K562 (cell line): ENCODE measurements at regions not wholly inside any gene's neighbourhood (a gene's known extent, or its start where the extent isn't known, plus 50 kb on each side); places are given as distances from the start of the nearest gene placed in this dataset.
A peak's percentile ranks its signal among the peaks of the same experiment; 100 is the strongest.

Experiments used
- CEBPG ChIP-seq, 3 experiments: fragments of 200-800 bp in 1 of 3; sonication (Bioruptor generic) in 1 of 3; sonication (generic) in 1 of 3; formaldehyde crosslinking in 1 of 3; IDR thresholded peaks in 2 of 3; conservative IDR thresholded peaks in 1 of 3; 2 replicates each; pipeline versions ENCODE4 v1.6.1 to v1.8.0; 2016 to 2022; ENCODE audit warnings: missing compliant biosample characterization in 2 of 3, missing genetic modification characterization in 2 of 3, mild to moderate bottlenecking in 1 of 3, missing genetic modification reagents in 1 of 3
- FOXP4 ChIP-seq: sonication (generic); formaldehyde crosslinking; IDR thresholded peaks from 2 replicates; pipeline ENCODE4 v1.8.0; 2022; ENCODE audit warnings: mild to moderate bottlenecking, missing genetic modification reagents, borderline replicate concordance
- HNRNPL ChIP-seq: fragments of 200-400 bp; formaldehyde crosslinking; IDR thresholded peaks from 2 replicates; pipeline ENCODE4 v1.6.1; 2017; ENCODE audit warnings: low read depth, mild to moderate bottlenecking, low read length
- MAFF ChIP-seq: IDR thresholded peaks from 2 replicates; pipeline ENCODE4 v1.6.1; 2012; ENCODE audit warnings: low read length, improper control_type of control experiment
- MCM3 ChIP-seq: fragments of 450-650 bp; IDR thresholded peaks from 2 replicates; pipeline ENCODE4 v1.6.1; 2016
- MITF ChIP-seq: IDR thresholded peaks from 2 replicates; pipeline ENCODE4 v1.6.1; 2014; ENCODE audit warnings: antibody characterized with exemption
- MLX ChIP-seq, 2 experiments: fragments of 450-650 bp in 1 of 2; sonication (generic) in 1 of 2; formaldehyde crosslinking; conservative IDR thresholded peaks; 2 replicates each; pipeline versions ENCODE4 v1.4.0 to v1.8.1; 2020 to 2022; ENCODE audit warnings: mild to moderate bottlenecking in 1 of 2, missing genetic modification reagents in 1 of 2
- NEUROD1 ChIP-seq: fragments of 150-350 bp; IDR thresholded peaks from 2 replicates; pipeline ENCODE4 v1.6.1; 2014; ENCODE audit warnings: borderline replicate concordance, low read length, low read depth; ENCODE audit not compliant: partially characterized antibody
- PATZ1 ChIP-seq: fragments of 250-450 bp; sonication (Bioruptor Pico); IDR thresholded peaks from 2 replicates; pipeline ENCODE4 v1.5.0; 2020; ENCODE audit warnings: mild to moderate bottlenecking, borderline replicate concordance
- PHTF2 ChIP-seq: fragments of 250-450 bp; sonication (Bioruptor Pico); IDR thresholded peaks from 2 replicates; pipeline ENCODE4 v1.5.0; 2021; ENCODE audit warnings: mild to moderate bottlenecking
- RAD21 ChIP-seq, 2 experiments: fragments of 250-450 bp in 1 of 2; fragments of 450-650 bp in 1 of 2; sonication (Bioruptor Pico) in 1 of 2; formaldehyde crosslinking in 1 of 2; IDR thresholded peaks in 1 of 2; conservative IDR thresholded peaks in 1 of 2; 2 replicates each; pipeline versions ENCODE4 v1.4.0 to v1.8.0; 2020 to 2022; ENCODE audit warnings: mild to moderate bottlenecking in 2 of 2, moderate library complexity in 1 of 2
- RFX1 ChIP-seq: fragments of 450-650 bp; IDR thresholded peaks from 2 replicates; pipeline ENCODE4 v1.6.1; 2016; ENCODE audit warnings: mild to moderate bottlenecking, moderate library complexity
- SMAD1 ChIP-seq: fragments of 150-350 bp; IDR thresholded peaks from 2 replicates; pipeline ENCODE4 v1.6.1; 2014; ENCODE audit warnings: low read length, low read depth; ENCODE audit not compliant: partially characterized antibody
- SREBF1 ChIP-seq: fragments of 150-350 bp; IDR thresholded peaks from 2 replicates; pipeline ENCODE4 v1.6.1; 2014; ENCODE audit warnings: antibody characterized with exemption, low read depth, low read length, borderline replicate concordance
- ZNF146 ChIP-seq: IDR thresholded peaks from one replicate; pipeline ENCODE4 v1.6.1; 2018; ENCODE audit warnings: missing compliant biosample characterization; ENCODE audit not compliant: unreplicated experiment
- ZNF395 ChIP-seq: fragments of 200-800 bp; sonication (Bioruptor generic); IDR thresholded peaks from 2 replicates; pipeline ENCODE4 v1.6.1; 2017; ENCODE audit warnings: missing genetic modification characterization, missing compliant biosample characterization
- ZNF507 ChIP-seq: conservative IDR thresholded peaks from 2 replicates; pipeline ENCODE4 v1.6.1; 2017; ENCODE audit warnings: missing genetic modification characterization, missing compliant biosample characterization
- ZNF764 ChIP-seq: fragments of 250-450 bp; sonication (Bioruptor Pico); IDR thresholded peaks from 2 replicates; pipeline ENCODE4 v1.4.0; 2020; ENCODE audit warnings: low read depth, mild to moderate bottlenecking, moderate library complexity
- TF ChIP-seq, protein P1 (sequence below): sonication (generic); formaldehyde crosslinking; IDR thresholded peaks from 2 replicates; pipeline ENCODE4 v1.8.0; 2022; ENCODE audit warnings: missing genetic modification reagents, mild to moderate bottlenecking, borderline replicate concordance

DNA sequence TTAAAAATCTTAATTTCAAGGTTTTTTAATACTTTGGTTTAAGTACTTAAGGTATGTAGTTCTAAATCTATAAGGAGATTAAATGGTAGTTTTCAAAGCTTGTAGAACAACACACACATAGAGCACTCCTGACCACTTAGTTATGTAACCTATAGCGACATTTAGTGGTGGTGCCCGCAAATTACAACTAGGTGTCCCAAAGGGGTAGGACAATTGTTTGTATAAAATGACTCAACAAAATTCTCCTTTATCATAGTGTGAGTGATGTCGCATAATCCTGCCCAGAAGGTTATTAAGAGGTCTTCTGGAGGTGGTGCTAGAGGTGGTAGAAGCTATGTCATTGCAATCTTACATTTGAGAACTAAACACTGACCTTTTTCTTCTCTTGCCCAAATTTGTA, 373.0 kb upstream of the RASGEF1B start (continued):
- no peak for TF ChIP-seq ZNF507 (tag)
- no peak for TF ChIP-seq FOXP4 (CRISPR knock-in tag)
- no peak for TF ChIP-seq ZNF764 (CRISPR knock-in tag)
- no peak for TF ChIP-seq ZNF146 (CRISPR knock-in tag)
- TF ChIP-seq MLX (CRISPR knock-in tag; conservative IDR thresholded peaks at IDR 0.05): no peak
- TF ChIP-seq SMAD1: no peak
- no peak for TF ChIP-seq HNRNPL
- no peak for TF ChIP-seq PATZ1 (CRISPR knock-in tag)
- TF ChIP-seq CEBPG (CRISPR knock-in tag; IDR thresholded peaks at IDR 0.05): no peak
- no peak; a peak in 1 of 4 replicates for TF ChIP-seq CEBPG (tag; conservative IDR thresholded peaks at IDR 0.05 in 1 of 2, IDR thresholded peaks at IDR 0.05 in 1 of 2)
- TF ChIP-seq SREBF1: no peak
- no peak for TF ChIP-seq MITF
- TF ChIP-seq RFX1: no peak
- no peak for TF ChIP-seq NEUROD1
- TF ChIP-seq MAFF: peak; percentile 82
- TF ChIP-seq PHTF2 (CRISPR knock-in tag): no peak
- peak; percentile 91 to 92 for TF ChIP-seq RAD21 (CRISPR knock-in tag; conservative IDR thresholded peaks at IDR 0.05 in 1 of 2, IDR thresholded peaks at IDR 0.05 in 1 of 2)
- TF ChIP-seq MCM3: no peak
- TF ChIP-seq ZNF395: no peak
- TF ChIP-seq, protein P1, sequence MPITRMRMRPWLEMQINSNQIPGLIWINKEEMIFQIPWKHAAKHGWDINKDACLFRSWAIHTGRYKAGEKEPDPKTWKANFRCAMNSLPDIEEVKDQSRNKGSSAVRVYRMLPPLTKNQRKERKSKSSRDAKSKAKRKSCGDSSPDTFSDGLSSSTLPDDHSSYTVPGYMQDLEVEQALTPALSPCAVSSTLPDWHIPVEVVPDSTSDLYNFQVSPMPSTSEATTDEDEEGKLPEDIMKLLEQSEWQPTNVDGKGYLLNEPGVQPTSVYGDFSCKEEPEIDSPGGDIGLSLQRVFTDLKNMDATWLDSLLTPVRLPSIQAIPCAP: no peak
